ENCODE measurements at regions not wholly inside any gene's neighbourhood (a gene's known extent, or its start where the extent isn't known, plus 50 kb on each side); places are given as distances from the start of the nearest gene placed in this dataset.

GRCh38 chr1:94607398-94607797 lies 65.8 kb upstream of the F3 start:
- TF ChIP-seq CTCF (IDR thresholded peaks at IDR 0.05) (no peak), EZH2 (IDR thresholded peaks at IDR 0.05) (no peak)
